HG03280 (cell line): ENCODE measurements at regions not wholly inside any gene's neighbourhood (a gene's known extent, or its start where the extent isn't known, plus 50 kb on each side); places are given as distances from the start of the nearest gene placed in this dataset.

Experiments used
- ATAC-seq: cut with Tn5 transposase; IDR thresholded peaks from one replicate; pipeline ENCODE4 v1.9.1; 2021; ENCODE audit warnings: mild to moderate bottlenecking, moderate library complexity; ENCODE audit not compliant: unreplicated experiment

DNA sequence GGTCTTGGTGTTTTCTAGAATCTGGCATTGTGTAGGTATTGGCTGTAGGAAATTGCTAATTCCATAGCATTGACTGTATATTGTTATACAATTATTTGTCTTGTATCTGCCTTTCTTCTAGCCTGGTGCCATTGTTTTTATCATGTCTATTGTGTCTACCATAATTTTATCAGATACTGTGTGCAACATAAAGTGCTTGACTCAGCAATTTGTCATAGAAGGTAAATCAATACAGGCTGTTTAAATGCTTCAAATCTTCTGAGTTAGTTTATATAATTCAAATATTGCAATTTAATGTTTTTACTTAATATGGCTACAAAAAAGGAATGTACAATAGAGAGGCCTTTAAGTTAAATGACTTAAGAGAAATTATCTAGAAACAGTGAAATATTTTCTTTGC, 263.3 kb upstream of the UGT8 start:
- no peak for ATAC-seq

DNA sequence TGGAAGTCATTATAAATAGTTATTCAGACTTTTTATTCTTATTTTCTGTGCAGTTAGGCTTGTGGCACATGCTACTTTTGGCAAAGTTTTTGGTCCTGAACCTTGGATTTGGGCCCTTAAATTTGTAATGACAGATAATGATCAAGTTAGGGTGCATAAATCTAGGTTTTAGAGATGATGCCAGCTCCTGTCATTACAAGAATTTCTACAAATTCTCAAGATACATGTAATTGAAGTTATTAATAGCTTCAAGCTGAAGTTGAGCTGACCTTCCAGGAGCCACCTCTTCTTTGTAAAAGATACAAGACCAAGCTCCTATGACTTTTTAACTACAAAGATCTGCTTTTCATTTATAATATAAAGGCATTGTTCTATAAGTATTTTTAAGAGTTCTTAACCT, 255.6 kb upstream of the UGT8 start:
- ATAC-seq, result no peak

DNA sequence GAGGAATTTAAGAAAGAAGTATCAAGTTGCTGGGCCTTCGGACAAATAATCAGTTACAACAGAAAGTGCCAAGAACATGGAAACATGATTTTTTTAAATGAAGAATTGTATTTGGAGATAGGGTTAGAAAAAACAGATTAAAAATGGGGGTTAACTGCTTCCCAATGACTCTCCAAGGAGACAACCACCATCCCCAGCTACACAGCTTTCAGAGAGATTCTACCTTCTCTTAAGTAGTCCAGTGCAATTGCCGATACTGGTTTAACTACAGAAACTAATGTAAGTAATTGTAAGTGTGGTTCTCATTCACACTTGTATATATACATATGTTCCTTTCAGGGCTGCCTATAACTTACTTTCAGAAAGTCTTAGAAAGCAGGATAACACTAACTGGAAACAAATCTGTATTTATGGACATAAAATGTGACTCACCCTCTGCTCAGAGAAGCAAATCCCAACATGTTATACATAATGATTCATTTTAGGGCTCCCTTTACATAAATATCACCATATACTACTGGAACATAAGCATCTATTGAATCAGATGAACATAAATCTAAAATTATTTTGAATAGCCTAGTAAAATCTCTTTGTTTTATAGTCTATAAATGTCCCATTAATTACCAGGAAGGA, 248.9 kb upstream of the UGT8 start:
- ATAC-seq, result no peak

DNA sequence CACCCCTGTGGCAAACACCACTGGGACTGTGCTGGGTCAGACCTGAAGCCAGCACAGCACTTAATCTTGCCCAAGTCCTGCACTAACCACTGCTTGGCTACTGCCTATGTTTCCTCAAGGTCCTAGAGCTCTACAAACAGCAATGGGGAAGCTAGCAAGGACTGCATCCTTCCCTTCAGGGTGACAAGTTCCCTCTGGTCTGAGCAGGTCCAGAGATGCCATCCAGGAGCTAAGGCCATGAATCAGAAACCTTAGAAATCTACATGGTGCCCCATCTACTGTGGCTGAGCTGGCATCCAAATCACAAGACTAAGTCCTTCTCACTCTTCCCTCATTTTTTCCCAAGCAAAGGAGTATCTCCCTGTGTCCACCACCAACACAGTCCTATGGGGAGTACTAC, 239.7 kb upstream of the UGT8 start:
- no peak for ATAC-seq

DNA sequence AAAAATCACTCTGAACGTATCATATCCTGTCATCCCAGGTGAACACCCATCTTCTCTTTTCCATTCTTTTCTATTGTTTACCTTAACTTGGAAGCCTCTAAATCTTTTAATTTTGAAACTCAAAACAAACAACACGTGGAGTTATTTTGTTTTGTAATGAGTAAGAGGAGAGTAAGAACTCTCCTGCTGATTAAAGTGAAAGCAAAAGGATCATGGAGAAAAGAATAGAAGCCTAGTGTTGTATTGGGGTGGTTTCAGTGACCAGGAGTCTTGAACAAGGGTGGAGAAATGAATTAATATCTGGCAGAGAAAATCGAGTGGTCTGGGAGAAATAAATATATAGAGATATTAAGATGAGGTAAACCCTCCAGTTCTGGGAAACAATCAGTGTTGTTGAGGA, 237.4 kb upstream of the UGT8 start:
- ATAC-seq, result no peak

DNA sequence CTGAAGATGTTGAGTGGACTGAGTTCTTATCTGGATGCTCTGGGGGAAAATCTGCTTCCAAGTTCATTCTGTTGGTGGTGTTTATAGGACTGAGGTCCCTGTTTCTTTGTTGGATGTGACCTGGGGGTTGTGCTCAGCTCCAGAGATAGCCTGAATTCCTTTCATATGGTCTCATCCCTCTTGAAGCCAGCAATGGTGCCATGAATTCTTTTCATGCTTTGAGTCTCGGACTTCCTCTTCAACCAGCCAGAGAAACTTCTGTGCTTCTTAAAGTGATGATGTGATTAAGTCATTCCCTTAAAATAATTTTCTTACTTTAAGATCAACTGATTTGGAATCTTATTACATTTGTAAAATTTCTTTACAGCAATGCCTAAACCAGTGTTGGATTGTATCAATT, 233.8 kb upstream of the UGT8 start:
- ATAC-seq, result no peak

DNA sequence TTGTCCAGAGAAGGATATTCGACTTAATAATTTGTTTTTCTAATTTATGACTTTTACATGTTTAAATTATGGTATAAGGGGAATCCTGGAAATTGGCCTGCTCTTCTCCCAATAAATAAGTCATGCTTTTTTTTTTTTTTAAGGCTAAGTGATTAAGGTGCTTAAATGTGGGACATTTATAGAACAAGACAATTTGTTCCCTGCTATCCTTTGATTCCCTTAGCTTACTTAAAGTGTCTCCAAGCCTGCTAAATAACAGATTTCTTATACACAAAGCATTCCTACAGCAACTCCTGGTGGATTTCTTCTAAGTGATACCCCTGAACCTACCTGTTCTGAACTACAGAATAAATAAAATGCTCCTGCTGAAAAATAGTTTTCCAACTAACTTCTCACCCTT, 233.0 kb upstream of the UGT8 start:
- ATAC-seq, result no peak

DNA sequence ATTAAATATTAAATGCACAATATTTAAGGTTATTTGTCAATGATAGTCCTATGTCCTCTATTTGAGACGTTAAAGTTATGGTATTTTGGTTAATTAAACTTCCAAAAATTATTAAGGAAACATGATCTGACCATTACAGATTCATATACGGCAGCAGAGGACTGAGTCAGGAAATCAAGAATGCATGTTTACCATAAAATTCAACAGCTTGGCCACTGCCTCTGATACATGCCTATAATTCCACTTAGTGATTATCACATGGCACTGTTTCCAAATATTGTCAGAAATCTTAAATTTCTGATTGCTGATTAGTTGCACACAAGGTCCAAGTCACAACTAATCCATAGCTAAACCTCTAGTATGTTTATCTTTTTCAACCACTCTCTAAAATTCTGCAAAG, 232.2 kb upstream of the UGT8 start:
- ATAC-seq, result no peak

DNA sequence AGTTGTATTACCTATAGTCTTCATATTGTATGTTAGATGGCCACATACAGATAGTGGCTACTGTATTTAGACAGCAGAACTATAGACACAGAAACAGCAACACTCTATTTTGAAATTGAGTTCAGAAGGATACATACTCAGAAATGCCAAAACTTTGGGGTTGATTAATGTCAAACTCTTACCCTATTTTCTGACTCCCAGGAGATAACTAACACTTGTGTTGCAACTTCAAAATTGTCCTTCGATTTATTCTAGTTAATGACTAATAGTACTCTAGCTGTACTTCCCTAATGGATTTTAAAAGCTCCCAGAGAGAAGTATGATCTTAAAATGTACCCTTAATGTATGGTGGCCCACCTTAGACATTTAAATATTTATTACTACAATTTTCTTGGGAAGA, 229.9 kb upstream of the UGT8 start:
- ATAC-seq, result no peak

DNA sequence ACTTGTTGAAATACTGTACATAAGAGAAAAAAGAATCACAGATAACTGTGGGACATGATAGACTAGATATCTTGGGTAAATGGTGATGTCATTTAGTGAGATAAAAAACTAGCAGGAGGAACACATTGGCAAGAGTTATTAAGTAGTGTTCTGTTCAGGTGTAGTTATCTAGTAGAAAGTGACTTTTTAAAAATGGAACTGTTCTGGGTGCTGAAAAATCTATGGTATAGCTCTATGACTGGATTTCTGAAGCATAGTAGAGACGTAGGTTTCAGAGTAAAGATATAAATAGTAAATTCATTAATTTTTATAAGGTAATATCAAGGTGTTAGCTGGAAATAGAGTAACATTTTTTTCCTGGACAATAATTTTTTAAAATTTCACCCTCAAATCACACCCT, 225.1 kb upstream of the UGT8 start:
- no peak for ATAC-seq

DNA sequence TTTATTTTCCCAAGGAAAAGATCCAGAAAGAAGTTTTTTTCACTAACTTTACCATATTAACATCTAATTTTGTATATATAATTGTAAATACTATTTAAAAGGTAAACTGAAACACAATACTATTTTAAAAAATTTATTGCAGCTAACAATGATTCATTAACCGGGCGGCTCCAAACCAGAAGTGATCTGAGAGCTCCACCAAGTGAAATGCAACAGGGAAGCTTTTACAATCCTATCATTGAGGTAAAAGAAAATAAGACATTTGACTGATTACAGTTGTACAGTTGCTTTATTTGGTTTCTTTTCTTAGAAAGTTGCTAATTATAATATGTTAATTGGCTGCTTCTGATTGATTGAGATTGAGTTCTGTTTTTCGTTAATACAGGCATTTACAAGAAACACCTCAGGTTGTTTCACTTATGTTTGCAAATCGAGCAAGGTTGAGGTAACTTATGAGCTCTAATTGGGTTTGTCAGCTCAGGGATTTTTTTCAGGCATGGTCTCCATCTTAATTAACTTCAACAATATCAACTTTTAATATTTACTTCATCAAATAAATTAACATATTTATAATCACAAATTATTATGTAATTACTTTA, 220.2 kb upstream of the UGT8 start:
- ATAC-seq, result no peak

DNA sequence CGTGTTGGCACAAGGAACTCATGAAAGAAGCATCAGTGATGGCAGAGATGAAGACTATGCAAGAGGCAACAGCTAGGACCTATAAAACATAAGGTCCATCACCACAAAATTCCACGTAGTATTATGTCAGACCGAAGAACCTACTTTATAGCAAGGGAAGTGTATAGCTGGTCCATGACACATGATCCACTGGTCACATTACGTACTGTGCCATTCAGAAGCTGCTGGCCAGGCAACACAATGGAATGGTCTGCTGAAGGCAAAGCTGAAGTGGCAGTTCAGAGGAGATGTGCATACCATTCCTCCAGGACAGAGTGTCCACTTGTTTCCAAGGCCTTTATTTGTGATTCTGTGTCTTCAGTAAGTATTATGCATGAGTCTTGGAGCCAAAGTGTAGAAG, 215.5 kb upstream of the UGT8 start:
- no peak for ATAC-seq

DNA sequence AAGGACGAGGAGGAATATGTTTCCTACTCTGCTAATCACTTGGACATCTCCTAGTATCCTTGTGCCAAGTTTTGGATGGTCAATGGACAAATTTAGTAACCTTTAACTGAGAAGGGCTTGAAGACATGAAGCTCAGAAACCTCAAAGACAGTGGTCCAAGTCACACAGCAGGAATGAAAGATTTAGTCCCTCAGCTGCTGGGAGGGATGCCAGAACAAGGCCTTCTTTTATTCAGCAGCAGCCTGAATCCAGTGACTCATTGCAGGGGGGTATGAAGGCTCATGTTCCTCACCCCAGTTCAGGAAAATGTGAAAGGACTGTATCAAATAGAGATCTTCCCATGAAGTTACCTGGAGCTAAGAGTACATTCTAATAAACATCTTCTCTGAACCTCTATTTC, 214.9 kb upstream of the UGT8 start:
- no peak for ATAC-seq

DNA sequence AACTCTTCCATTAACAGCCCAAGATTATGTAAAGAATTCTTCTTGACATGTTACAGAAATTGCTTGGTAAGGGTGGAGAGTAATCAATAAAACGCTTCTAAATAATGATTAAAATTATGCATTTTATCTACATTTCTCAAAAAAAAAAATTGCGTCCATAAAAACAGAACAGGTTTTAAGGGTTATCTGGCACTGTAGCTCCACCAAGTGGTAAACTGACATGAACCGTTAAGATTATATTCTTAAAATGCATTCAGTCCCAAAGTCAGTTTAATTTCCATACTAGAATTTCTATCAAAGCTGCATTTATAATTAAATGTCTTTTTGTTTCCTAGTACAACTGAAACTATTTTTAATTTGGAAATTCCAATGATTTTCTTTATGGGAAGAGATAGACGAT, 214.0 kb upstream of the UGT8 start:
- no peak for ATAC-seq

DNA sequence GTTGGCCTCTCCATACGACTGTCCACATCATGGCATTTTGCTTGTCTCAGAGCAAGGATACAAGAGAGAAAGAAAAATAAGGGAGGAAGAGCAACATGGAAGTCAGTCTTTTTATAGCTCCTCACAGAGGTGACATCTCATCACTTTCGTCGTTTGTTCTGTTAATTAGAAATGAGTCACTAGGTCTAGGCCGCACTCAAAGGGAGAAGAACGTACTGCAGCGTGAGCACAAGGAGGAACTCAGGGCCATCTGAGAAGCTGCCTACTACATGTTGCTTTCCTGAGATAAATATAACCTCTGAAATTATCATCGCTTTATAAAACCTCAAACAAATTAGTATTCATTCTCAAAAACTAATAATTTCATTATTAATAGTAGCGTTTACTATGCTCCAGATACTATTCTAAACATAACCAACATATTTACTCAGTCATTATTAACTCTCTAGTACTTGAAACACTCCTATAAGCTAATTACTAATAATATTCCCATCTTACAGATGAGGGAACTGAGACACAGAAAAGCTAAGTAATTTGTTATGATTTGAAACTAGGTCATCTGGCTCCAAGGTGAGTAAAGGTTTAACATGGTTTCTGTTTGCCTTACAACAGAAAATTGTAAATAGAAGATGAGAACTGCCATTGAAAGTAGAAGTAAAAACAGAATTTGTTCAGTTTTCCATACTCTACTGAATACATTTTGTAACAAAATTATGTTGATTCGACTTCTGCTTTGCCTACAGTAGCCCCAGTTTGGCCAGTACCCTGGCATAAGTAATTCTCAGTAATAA, 213.2 kb upstream of the UGT8 start:
- peak; percentile 54 for ATAC-seq

DNA sequence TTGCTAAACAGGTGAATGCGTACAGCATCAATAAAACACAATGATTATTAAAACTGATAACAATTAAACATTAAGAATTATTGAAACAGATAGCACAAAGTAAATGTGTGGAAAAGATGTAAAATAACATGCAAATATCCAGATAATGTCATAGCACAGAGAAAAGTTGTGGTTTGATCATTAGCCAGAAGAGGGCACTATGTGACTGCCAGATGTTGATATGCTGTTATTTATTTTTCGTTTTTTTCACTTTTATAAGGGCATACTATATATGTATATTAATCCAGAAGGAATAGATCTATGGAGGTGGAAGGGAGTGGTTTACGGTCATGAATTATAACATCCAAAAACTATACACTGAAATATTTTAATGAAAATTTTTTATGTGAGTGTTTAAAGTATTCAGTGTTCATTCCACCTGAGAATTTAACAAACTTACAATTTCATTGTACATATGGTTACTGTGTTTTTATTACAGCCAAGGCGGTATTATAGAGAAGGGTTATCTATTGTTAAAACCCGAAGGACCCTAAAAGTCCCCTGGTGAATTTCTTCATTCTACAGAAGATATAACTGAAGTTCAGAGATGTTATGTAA, 211.9 kb upstream of the UGT8 start:
- ATAC-seq, result no peak

DNA sequence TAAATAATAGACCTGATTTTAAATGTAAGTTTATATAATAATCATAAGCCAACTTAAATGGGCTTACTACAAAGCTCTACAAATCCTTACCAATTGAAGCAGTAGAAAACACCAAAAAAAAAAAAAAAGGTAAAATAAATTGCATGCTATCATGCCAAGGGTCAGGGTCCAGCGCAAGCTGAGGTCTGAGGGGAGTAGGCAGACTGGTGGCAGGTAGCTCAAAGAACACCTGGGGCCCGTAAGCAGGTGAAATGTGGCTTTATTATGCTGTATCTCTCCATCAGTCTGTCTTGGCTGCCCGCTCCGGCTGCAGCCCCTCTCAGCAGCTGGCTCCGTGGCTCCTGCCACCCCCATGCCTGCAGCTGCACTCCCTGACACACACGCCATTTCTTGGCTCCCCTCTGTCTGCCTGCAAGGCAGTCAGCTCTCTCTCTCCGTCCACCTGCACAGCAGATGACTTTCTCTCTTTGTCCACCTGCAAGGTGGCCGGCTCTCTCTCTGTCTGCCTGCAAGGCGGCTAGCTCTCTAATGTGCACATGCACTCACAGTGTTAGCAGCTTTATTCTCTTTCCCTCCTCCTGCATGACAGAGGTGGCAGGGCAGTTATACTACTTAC, 209.4 kb upstream of the UGT8 start:
- ATAC-seq, result no peak

DNA sequence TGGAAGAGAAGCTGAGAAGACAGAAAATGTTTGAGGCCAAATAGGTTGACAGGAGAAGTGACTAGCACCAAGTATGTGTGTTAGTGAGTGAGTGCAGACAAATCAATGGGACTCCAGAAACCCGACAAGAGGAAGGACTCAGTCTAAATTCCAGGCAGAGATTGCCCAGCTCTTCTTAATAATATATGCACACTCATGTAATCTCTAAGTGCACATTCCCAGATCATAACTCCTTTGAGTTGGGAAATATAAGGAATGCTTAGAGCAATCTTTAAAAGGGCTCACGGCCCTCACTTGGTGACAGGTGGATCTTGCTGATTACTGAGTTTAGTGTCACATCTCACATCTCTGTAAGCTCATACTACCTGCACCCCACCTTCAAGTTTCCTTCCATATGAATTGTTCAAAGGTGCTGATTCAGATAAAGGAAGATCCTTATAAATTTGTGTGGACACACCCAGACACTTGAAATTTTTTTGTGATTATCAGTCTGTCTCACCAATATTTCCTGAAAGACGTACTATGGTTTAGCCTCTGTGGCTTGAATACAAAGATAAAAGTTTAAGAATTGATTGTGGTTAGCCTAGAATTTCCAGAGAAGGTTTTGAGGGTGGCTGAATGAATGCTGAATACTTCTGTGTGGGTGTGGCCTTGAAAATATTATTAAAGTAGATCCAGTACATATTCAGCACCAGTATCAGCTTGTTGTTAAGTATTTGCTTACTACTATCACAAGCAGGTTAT, 205.1 kb upstream of the UGT8 start:
- ATAC-seq, result no peak

DNA sequence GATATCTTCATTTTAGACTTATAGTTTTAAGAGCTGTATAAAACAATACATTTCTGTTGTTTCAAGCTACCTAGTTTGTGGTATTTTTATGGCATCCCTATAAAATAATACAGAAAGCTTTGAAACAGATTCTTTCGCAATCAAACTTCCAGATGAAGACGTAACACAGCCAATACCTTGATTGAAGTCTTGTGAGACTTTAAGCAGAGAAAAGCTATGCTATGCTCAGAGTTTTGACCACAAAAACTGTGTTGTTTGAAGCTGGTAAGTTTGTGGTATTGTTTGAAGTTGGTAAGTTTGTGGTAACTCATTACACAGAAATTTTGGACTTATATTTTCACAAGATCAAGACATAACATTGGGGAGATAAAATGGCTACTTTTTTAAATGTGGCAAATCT, 201.8 kb upstream of the UGT8 start:
- no peak for ATAC-seq

DNA sequence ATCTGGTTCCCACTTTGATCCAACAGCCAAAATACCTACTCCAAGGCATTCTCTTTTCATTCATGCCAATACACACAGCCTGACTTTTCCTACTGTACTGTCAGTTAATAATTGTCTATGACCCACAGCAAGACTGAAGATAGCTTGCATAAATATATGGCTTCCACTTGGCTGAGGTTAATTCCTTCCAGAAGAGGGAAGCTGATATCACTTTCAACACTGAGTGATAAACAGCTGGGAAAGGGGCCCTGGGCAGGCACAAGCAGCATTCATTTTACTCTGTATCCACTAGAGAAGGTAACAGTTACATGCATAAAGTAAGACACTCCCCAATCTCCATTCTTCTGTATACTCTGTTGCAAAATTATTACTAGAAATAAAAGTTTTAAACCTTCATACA, 200.2 kb upstream of the UGT8 start:
- ATAC-seq, result no peak

DNA sequence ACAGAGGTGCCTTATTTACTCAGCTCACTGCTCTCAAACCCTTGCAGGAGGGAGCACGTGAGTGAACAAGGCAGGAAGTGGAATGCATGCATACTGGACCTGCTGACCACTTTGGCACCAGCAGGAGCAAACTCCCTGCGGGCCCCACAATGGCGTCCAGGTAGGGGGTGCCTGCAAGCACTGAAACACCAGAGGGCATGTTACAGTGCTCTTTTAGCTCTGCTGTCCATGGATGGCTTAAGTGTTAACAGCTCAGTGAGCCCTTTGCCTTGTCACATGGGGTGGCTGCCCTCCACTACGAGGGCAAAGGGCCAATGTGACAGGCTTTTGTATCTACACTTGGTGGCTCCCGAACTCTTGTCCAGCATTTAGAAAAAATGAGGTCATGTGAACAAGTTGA, 199.5 kb upstream of the UGT8 start:
- ATAC-seq, result no peak
